HG03045 (cell line): ENCODE measurements at regions not wholly inside any gene's neighbourhood (a gene's known extent, or its start where the extent isn't known, plus 50 kb on each side); places are given as distances from the start of the nearest gene placed in this dataset.
"Not testable (repeated sequence)": the region's sequence is repeated elsewhere in the genome, so short reads cannot be mapped to it uniquely, and the experiment has no call there.

Experiments used
- ATAC-seq: cut with Tn5 transposase; IDR thresholded peaks from one replicate; pipeline ENCODE4 v1.9.1; 2021; ENCODE audit warnings: mild to moderate bottlenecking, moderate library complexity; ENCODE audit not compliant: unreplicated experiment

DNA sequence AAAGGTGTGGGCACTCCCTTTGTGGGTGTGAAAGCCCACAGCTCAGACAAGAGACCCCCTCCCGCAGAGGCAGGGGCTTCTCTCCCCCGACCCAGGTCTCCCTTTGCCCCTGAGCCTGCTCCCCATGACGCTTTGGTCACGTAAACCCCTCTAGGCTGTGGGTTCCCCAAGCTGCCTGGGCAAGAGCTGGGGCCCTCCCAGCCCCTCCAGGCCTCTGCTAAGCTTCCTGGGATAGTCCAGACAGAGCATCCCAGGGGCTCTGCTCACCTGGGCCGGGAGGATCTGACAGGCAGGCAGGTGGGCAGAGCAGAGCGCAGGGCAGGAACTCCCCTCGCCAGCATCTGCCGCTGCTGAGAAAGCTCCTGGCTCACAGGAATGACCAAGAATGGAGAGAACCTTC, 177.3 kb downstream of the BANP start:
- ATAC-seq = no peak

DNA sequence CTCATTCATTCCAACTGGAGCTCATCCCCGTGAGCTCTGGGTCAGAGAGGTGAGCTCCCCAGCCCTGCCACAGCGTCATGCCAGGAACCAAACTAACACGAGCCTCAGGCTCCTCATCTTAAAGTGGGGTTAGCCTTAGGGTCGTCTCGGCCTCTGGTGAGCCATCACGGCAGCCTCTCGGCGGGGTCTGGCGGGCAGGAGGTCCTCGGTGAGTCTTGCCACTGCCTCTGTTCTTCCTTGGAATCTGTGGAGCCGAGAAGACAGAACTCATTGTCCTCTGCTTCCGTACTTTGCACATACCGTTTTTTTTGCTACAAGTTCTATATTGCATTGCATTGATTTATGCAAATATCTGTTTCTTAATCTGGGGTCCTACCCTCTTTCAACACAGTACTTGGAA, 177.9 kb downstream of the BANP start:
- ATAC-seq = not testable (repeated sequence)

DNA sequence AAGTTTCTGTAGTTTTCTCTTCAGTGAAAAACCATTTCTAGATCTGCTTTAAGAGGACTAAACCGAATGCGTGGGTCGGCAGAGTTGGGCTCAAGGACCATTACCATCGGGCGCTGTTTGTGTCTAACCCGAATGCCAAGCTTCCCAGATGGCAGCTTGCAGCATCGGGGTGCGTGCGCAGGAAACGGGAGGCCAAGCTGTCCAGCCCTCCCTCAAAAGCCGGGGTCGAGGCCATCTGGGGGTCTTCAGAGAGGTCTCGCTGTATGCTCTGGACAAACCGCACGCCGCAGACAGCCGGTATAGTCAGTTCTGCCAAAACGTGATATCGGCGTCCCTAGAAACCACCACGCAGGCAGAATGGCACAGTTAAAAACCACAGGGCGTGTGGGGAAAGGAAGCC, 178.8 kb downstream of the BANP start:
- no peak for ATAC-seq

DNA sequence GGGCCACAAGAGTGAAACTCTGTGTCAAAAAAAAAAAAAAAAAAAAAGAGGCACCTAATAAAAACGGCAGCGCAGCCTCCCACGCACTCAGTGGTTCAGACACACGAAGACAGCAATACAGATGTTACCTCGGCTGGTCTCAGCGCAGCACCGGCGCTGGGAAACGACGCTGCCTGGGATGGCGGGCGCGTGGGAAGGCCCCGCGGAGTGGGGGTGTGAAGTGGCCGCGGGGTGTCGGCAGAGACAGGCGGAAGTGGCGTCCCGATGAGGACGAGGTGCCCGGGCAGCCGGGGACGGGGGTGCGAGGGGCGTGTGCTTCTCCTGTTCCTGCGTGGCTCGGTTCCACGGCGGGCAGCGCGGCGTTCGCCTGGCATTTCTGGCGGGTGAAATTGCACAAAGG, 179.4 kb downstream of the BANP start:
- ATAC-seq = no peak

DNA sequence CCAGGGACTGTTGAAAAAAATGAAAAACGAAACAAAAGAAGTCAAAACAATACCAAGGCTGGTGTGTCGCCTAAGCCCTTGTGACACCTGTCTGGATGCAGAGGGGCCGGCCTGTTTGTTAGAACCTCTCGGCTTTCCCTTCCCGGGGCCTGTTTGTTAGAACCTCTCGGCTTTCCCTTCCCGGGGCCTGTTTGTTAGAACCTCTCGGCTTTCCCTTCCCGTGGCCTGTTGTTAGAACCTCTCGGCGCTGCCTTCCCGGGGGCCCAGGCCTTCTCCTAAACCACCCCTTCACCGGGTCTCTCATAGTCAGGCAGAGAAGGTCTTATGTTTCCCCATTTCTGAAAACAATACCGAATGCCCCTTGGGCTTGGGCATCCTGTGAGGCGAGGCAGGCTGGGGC, 180.0 kb downstream of the BANP start:
- no peak for ATAC-seq

DNA sequence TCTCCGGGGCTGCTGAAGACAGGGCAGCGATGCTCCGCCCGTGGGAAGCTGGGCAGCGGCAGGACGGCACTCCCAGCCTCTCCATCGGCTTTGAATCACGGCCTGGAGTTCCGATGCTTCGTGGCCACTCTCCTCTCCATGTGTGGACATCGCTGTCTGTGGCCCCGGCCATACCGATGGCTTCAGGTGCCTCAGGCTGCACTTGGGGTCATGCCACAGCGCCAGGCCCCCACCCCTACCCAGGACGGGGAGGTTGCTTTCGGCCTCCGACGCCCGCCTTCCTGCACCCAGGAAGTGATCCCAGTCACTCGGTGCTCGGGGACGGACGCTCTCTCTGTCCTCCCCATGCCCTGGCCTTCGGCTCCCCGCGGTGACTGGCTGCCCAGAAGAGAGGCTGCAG, 180.7 kb downstream of the BANP start:
- no peak for ATAC-seq

DNA sequence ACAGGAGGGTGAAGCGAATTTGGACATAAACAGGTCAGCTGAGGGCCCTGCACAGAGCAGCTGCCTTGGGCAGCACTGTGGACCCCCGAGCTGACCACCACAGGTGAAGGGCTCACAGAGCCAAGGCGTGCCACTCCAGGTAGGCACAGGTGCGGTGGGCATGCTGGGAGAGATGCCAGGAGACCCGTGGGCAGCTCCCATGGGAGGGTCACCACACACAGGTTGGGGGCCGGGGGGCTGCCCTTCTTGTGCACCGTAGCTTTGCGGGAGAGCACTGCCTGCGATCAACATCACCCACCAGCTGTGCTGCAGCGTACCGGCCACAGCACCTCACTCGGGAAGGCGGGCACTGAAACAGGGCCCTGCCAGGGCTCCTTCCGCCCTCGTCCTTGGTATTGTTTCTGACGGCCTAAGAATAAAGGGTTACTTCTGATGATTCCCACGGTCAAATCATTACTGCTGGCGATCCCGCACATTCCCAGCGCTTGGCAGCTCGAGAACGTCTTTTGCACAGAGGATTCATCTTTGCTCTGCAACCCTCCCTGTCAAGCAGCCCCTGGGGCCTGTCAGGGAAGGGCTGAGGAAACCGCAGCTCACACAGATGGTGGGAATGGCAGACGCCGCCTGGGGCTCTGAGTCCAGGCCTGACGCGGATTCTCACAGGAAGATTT, 181.7 kb downstream of the BANP start:
- ATAC-seq = no peak

DNA sequence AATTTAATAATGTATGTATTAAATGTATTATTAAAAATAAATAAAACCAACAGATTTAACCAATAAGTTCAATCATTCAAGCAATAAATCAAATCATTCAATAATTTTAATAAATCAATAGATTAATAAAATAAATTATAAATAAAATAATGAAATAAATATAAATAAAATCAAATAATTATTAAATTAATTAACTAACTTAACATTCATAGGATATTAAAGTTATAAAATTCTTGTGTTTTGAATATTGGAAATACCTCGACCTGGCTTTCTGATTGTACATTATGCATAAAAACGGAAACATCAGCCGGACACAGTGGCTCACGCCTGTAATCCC, 182.2 kb downstream of the BANP start:
- ATAC-seq = no peak

DNA sequence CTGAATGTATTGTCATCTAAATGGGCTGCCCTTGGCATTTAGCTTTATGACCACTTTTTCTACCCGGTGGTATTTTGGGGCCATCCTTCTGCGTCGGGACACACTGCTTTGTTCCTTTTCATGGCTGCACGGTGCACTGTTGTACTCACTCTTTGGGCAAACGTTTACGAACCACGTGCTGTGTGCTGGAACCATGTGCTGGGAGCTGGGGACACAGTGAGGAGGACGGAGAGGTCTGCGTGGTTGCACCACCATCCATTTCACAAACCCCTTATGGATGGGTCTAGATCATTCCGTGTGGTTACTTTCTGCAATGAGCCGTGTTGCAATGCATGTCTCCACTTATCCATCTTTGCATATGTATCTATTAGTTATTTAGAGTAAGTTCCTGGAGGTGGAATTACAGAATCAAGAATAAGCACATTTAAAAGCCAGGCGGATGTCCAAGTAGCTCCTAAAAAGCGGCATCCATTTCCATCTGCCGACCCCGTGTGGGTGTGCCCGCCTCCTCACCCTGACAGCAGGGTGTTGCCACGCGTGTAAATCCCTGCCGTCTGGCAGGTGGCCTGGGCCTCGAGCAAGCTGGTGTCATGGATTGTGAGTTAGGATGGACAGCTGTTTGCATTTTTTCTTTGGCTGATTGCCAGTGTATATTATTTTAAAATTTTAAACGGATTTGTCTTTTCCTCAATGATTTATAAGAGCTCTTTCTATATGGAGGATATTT, 183.1 kb downstream of the BANP start:
- ATAC-seq = not testable (repeated sequence)

DNA sequence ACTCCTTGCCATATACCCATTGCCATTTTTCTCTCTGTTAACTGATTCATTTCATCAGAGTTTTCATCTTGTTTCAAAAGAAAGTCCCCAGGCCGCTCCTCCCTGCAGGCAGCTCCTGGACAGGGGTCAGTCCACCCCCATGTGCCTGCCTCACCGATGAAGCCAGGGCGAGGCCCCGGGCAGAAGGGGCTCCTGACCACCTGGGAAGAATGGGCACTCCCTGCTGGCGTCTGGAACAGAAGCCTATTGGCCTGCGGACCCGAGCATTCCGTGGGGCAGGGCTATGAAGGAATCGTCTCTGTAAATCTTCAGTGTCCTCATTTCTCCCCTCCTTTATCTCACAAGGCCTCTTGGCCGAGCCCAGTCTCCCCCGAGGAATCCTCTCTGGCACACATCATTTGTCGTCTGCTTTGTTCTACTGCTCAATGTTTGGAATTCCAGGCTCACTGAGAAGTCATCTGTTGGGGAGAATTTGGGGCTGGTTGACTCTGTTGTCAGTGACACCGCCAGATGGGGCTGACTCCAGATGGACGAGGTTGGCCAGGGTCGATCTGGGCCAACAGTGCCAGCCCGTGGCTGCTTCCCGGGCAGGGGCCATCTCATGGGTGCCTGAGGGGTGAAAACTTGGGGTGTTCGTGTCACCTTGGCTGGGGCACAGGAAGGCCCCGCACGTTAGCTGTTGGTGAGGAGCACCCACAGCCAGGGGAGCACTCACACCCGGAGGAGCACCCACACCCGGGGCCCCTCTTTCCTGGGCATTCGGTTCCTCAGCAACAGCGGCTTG, 183.9 kb downstream of the BANP start:
- not testable (repeated sequence) for ATAC-seq

DNA sequence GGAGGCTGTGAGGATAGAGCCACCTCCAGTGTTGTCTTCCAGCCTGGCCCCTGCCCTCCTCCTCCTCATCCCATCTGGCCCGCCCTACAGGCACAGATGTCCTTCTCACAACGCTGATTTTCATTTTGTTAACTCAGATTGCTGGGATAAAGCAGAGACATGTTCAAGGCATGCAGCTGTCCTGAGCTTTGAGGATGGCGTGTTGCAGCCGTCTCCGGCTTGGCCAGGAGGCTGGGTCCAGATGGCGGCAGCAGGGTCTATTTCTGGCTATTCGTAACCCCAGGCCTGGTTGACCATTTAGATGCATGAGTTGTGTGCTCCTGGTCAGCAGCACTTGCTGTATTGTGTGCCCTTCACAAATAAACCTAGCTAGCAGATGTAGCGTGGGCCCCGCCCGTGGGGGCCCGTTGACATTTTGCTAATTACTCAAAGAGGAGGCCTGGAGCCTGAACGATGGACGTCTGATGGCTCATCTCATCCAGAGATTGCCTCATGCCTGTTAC, 185.0 kb downstream of the BANP start:
- ATAC-seq = not testable (repeated sequence)

DNA sequence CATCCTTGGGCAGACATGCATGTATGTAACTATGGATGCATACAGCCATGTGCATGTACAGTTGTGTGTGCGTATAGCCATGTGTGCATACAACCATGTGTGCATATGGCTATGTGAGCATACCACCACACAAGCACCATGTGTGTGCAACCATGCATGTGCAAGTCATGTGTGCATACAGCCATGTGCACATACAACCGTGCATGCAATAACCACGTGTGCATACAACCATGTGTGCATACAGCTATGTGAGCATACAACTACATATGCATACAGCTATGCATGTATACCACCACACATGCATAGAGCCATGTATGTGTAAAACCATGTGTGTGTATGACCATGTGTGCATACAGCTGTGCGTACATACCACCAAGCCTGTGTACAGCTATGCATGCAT, 185.7 kb downstream of the BANP start:
- not testable (repeated sequence) for ATAC-seq

DNA sequence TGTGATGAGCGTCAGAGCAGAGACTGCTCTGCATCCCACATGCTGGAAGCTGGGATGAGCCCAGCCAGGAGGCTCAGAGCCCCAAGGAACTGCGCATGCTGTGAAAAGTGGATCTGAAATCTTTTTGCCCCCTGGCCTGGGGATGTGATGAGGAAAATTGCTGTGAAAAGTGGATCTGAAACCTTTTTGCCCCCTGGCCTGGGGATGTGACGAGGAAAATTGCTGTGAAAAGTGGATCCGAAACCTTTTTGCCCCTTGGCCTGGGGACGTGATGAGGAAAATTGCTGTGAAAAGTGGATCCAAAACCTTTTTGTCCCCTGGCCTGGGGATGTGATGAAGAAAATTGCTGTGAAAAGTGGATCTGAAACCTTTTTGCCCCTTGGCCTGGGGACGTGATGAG, 187.9 kb downstream of the BANP start:
- ATAC-seq = not testable (repeated sequence)

DNA sequence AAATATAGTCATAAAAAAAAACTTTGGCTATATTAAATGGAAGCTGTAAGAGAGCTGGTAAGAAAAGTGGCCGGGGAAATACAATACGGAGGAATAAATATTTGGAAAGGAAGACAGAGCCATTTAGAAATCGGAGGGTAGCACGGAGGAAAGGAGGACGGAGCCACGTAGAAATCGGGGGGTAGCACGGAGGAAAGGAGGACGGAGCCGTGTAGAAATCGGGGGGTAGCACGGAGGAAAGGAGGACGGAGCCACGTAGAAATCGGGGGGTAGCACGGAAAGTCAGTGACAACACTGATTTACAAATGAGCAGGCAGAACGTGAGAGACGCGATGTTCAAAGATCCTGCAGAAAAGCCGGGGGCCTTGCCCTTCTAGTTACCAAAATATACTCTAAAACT, 189.0 kb downstream of the BANP start:
- ATAC-seq = not testable (repeated sequence)

DNA sequence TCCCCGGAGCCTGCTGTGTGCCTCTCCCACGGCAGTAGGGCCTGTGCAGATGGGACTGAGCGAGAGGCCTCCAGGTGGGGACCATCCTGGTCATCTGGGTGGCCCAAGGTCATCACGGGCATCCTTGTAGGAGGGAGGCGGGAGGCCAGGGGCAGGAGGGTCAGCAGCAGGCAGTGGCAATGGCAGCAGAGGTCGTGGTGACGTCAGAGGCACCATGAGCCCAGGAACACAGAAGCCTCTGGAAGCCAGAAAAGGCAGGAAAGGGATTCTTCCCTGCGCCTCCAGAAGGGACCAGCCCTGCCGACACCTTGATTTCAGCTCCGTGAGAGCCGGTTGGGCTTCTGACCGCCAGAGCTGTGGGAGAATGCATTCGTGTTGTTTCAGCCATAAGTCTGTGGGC, 190.3 kb downstream of the BANP start:
- no peak for ATAC-seq

DNA sequence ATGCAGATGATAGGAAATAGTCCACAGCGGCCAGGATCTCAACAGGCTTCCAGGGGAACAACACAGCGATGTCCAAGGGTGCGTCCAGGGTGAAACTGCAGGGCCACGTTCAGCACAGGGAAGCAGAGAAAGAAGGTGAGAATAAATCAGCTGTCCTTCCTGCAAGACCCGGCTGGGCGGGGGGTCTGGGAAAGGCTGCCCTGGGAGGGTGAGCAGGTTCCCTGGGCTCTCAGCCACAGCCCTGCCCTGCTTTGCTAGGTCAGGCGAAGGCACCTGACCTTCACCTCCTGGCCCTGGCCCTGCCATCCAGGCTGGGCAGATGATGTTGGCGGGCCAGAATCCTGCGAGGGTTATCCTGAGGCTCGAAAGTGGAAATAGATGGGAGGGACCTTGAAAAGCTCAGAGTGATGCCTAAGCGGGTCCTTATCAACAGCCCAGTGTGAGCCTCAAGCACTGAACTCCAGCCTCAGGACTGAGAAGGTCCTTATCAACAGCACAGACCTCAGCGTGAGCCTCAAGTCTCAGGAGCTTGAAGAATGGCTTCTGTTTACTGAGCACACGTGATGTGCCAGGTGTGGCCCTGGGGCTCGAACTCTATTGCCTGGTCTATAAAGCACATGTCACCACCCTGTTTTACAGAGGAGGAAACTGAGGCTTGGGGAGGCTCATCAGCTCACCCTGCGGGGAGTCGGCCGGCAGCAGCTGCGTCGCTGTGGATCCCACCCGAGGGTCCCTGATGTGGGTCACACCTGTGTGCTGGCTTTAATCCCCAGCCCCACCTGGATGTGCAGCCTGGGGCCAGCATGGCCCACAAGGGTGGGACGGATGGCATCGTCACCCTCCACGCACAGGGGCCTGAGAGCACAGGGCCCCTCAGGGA, 191.1 kb downstream of the BANP start:
- not testable (repeated sequence) for ATAC-seq

DNA sequence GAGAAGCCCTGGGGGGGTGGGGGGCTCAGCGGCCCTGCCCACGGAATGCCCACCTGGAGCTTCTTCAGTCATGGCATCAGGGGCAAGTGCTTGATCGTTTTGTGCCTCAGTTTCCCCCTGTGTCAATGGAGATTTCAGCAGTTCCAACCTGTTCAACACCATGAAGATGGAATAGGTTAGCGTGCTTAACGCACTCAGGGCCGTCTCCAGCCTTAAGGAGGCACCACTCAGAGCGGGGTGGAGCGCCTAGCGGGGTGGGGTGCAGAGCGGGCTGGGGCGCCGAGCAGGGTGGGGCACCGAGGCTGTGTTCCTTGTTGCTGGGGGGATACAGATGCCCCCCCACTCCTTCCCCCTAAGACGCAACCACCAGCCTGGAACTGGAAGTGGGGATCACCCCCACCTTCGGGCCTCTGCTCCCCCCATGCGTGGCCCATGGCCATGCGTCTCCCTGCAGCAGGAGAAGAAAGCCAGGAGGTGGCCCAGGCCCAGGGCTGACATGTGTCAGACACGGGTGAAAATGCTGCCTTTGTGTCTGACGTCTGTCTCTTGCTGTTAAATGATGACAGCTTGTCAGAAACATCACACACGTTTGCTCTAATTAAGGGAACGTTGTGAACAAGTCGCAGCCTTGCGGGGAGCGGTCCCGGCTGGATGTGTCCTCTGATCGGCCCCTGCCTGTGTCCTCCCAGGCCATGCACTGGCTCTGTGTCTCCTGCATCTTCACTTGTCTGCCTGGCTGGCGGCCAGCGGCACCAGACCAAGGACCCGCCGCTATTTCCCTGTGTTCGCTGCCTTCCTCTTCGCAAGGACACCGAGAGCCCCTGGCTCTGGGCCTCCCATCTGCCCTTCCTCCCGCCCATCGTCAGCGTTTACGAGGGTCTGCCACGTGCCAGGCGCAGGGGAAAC, 192.1 kb downstream of the BANP start:
- not testable (repeated sequence) for ATAC-seq

DNA sequence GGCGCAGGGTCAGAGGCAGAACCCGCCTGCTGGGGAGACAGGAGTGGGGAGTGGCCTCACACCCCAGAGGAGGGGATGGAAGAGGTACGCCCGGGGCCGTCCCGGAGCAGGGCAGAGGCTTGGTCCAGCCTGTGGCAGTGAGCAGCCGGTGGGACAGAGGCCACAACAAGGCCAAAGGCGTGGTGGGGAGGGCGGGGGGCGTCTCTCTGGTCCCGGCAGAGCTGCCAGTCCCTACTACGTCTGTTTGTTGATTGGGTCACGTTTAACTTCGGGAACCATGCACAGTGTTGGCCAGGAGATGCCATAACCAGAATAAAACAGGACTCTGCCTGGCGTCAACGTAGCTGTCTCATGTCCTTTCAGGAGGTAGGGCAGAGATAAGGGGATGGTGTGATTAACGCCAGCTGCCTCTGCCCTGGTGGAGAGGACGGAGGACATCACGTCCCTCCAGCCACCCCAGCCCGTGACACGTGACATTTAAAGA, 192.8 kb downstream of the BANP start:
- ATAC-seq = no peak

DNA sequence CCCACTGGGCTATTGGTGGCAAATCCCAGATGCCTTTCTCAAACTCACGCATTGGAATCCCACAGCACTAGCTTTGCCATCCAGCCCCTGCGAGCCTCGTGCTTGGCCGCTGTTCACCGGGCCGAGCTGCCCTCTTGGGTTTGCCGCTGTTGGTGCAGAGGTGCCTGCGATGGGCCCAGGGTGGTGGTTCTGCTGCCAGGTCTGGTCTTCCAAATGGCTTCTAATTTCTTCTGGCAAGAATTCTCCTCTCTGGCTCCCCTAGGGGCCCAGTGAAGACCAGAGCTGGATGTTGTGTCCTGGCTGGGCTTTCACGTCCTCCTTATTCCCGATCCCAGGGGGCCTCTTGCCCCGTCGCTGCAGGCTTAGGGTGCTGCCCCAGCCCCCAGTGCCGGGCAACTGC, 194.1 kb downstream of the BANP start:
- ATAC-seq = not testable (repeated sequence)
